ENCODE measurements at regions not wholly inside any gene's neighbourhood (a gene's known extent, or its start where the extent isn't known, plus 50 kb on each side); places are given as distances from the start of the nearest gene placed in this dataset.

- H3K9me1 ChIP-seq (replicated peaks; ENCODE audit: control insufficient read depth, extremely low read depth, insufficient read depth, low read length): no peaks in the 10 kb centered on the region
- POLR2A ChIA-PET: no interaction called here
- no peak overlapping the region for H2AFZ ChIP-seq (ENCODE audit: low read depth, low read length)
- no peaks in the 10 kb centered on the region for H3K27me3 ChIP-seq (ENCODE audit: control insufficient read depth in 2 of 2, insufficient read depth in 2 of 2, low read length in 2 of 2)
- no peak overlapping the region for H3K9ac ChIP-seq (replicated peaks; ENCODE audit: extremely low read depth, insufficient read depth, low read length)
- no TSS peak for BruUV-seq (replicated peaks)
- dilution Hi-C loops (cut with MboI; ENCODE audit: extremely low pct_ligation_motif_present, low sequenced_read_pairs) (no loop called here), intact Hi-C loops (cut with micrococcal nuclease) (no loop called here)
- no peak for TF ChIP-seq POLR2AphosphoS5 (IDR thresholded peaks at IDR 0.05; ENCODE audit: insufficient read depth, low read depth, low read length)
- TF ChIP-seq MAX (IDR thresholded peaks at IDR 0.05; ENCODE audit: insufficient read depth, insufficient read length): no peak
- no peak for TF ChIP-seq MYC (IDR thresholded peaks at IDR 0.05; ENCODE audit: low read depth, low read length)
- no peak for TF ChIP-seq POLR2A (IDR thresholded peaks at IDR 0.05; ENCODE audit: low read depth, low read length)
- H3K4me2 ChIP-seq (ENCODE audit: insufficient read depth, low read length): no peak overlapping the region
- no peak for FAIRE-seq
- H3K4me1 ChIP-seq (ENCODE audit: control insufficient read depth, extremely low read depth, insufficient read depth, low read length): no peaks in the 10 kb centered on the region
- no peaks in the 10 kb centered on the region for H4K20me1 ChIP-seq (replicated peaks; ENCODE audit: control insufficient read depth, extremely low read depth, insufficient read depth, low read length)
- H3K36me3 ChIP-seq (ENCODE audit: control insufficient read depth in 2 of 2, extremely low read depth in 1 of 2, insufficient read depth in 2 of 2, low read length in 2 of 2): no peaks in the 10 kb centered on the region
- no peak overlapping the region for H3K4me3 ChIP-seq (replicated peaks in 1 of 3; ENCODE audit: insufficient read depth in 1 of 3, low read depth in 1 of 3, low read length in 3 of 3)
- H3K27ac ChIP-seq (ENCODE audit: insufficient read depth, low read depth, low read length): no peak overlapping the region
- H3K79me2 ChIP-seq (ENCODE audit: control insufficient read depth, insufficient read depth, low read length): no peaks in the 10 kb centered on the region
- DNase-seq (ENCODE audit: low read depth, low spot score): no peak
- no peaks in the 10 kb centered on the region for H3K9me3 ChIP-seq (replicated peaks; ENCODE audit: control insufficient read depth, insufficient read depth, low read length)
- CTCF ChIA-PET: no interaction called here
Measured at GRCh38 chr12:114030451-114030850, 64.3 kb upstream of the RBM19 start.

- ChIA-PET POLR2A (no interaction called here), CTCF (no interaction called here)
- FAIRE-seq (no peak), DNase-seq (ENCODE audit: low read depth, low spot score) (no peak)
- no peak overlapping the region for H3K4me2 ChIP-seq (ENCODE audit: insufficient read depth, low read length)
- H3K4me3 ChIP-seq (replicated peaks in 1 of 3; ENCODE audit: insufficient read depth in 1 of 3, low read depth in 1 of 3, low read length in 3 of 3): no peak overlapping the region
- intact Hi-C loops (cut with micrococcal nuclease) (no loop called here), dilution Hi-C loops (cut with MboI; ENCODE audit: extremely low pct_ligation_motif_present, low sequenced_read_pairs) (no loop called here)
- TF ChIP-seq FOS (IDR thresholded peaks at IDR 0.05; ENCODE audit: borderline replicate concordance, insufficient read depth, low read length): no peak
- no peak for TF ChIP-seq JUN (IDR thresholded peaks at IDR 0.05; ENCODE audit: borderline replicate concordance, insufficient read depth, insufficient read length, low read depth)
- TF ChIP-seq MAX (IDR thresholded peaks at IDR 0.05; ENCODE audit: insufficient read depth, insufficient read length): no peak
- no peak for TF ChIP-seq EZH2 (IDR thresholded peaks at IDR 0.05; ENCODE audit: borderline replicate concordance, low read depth, low read length, severe bottlenecking)
- no peak for TF ChIP-seq POLR2AphosphoS5 (IDR thresholded peaks at IDR 0.05; ENCODE audit: insufficient read depth, low read depth, low read length)
- TF ChIP-seq GATA2 (IDR thresholded peaks at IDR 0.05; ENCODE audit: insufficient read depth, insufficient read length, low read depth, low read length): no peak
- no peak for TF ChIP-seq CTCF (IDR thresholded peaks at IDR 0.05; ENCODE audit: extremely low read depth in 1 of 2, insufficient read depth in 1 of 2, low read depth in 1 of 2, low read length in 2 of 2)
- no peak for TF ChIP-seq MYC (IDR thresholded peaks at IDR 0.05; ENCODE audit: low read depth, low read length)
- TF ChIP-seq POLR2A (IDR thresholded peaks at IDR 0.05; ENCODE audit: low read depth, low read length): no peak
- H4K20me1 ChIP-seq (replicated peaks; ENCODE audit: control insufficient read depth, extremely low read depth, insufficient read depth, low read length): no peaks in the 10 kb centered on the region
- no peak overlapping the region for H2AFZ ChIP-seq (ENCODE audit: low read depth, low read length)
- no peaks in the 10 kb centered on the region for H3K79me2 ChIP-seq (ENCODE audit: control insufficient read depth, insufficient read depth, low read length)
- no peaks in the 10 kb centered on the region for H3K36me3 ChIP-seq (ENCODE audit: control insufficient read depth in 2 of 2, extremely low read depth in 1 of 2, insufficient read depth in 2 of 2, low read length in 2 of 2)
- H3K9ac ChIP-seq (replicated peaks; ENCODE audit: extremely low read depth, insufficient read depth, low read length): no peak overlapping the region
- H3K4me1 ChIP-seq (ENCODE audit: control insufficient read depth, extremely low read depth, insufficient read depth, low read length): no peaks in the 10 kb centered on the region
- no peaks in the 10 kb centered on the region for H3K9me1 ChIP-seq (replicated peaks; ENCODE audit: control insufficient read depth, extremely low read depth, insufficient read depth, low read length)
- no TSS peak for BruUV-seq (replicated peaks)
- H3K27me3 ChIP-seq (ENCODE audit: control insufficient read depth in 2 of 2, insufficient read depth in 2 of 2, low read length in 2 of 2): no peaks in the 10 kb centered on the region
- H3K27ac ChIP-seq (ENCODE audit: insufficient read depth, low read depth, low read length): no peak overlapping the region
- H3K9me3 ChIP-seq (replicated peaks; ENCODE audit: control insufficient read depth, insufficient read depth, low read length): no peaks in the 10 kb centered on the region
Measured at GRCh38 chr12:114026805-114027204, 60.7 kb upstream of the RBM19 start.

Measured in endothelial cell of umbilical vein (primary cell).